GM12878 (cell line): ENCODE measurements at regions not wholly inside any gene's neighbourhood (a gene's known extent, or its start where the extent isn't known, plus 50 kb on each side); places are given as distances from the start of the nearest gene placed in this dataset.

ENCODE experiments used
- CREM ChIP-seq: IDR thresholded peaks from 2 replicates; pipeline ENCODE4 v1.6.1; 2014; ENCODE audit warnings: antibody characterized with exemption, low read depth
- E2F4 ChIP-seq: IDR thresholded peaks from 2 replicates; pipeline ENCODE4 v1.6.1; 2012; ENCODE audit warnings: low read depth, low read length, improper control_type of control experiment
- FOS ChIP-seq: IDR thresholded peaks from 3 replicates; pipeline ENCODE4 v1.6.1; 2011; ENCODE audit warnings: borderline replicate concordance; ENCODE audit not compliant: insufficient read length; ENCODE audit errors: extremely low read depth
- HCFC1 ChIP-seq: fragments of 150-350 bp; IDR thresholded peaks from 2 replicates; pipeline ENCODE4 v1.6.1; 2014; ENCODE audit warnings: low read length
- IRF4 ChIP-seq: IDR thresholded peaks from 2 replicates; pipeline ENCODE4 v1.6.1; 2011; ENCODE audit warnings: low read depth, low read length
- IRF5 ChIP-seq: fragments of 450-650 bp; IDR thresholded peaks from 2 replicates; pipeline ENCODE4 v1.6.1; 2017; ENCODE audit warnings: borderline replicate concordance
- KDM1A ChIP-seq: fragments of 200-600 bp; sonication (generic); IDR thresholded peaks from 2 replicates; pipeline ENCODE4 v1.6.1; 2016; ENCODE audit warnings: borderline replicate concordance
- MTA2 ChIP-seq: fragments of 450-650 bp; IDR thresholded peaks from 2 replicates; pipeline ENCODE4 v1.6.1; 2016; ENCODE audit warnings: low read depth, mild to moderate bottlenecking, moderate library complexity
- MTA3 ChIP-seq: IDR thresholded peaks from 2 replicates; pipeline ENCODE4 v1.6.1; 2012; ENCODE audit warnings: low read length, inconsistent platforms, borderline replicate concordance
- NFIC ChIP-seq: IDR thresholded peaks from 2 replicates; pipeline ENCODE4 v1.6.1; 2012; ENCODE audit warnings: low read depth, mild to moderate bottlenecking, inconsistent platforms, low read length, moderate library complexity
- NR2C2 ChIP-seq: IDR thresholded peaks from 2 replicates; pipeline ENCODE4 v1.6.1; 2011; ENCODE audit warnings: borderline replicate concordance, low read depth; ENCODE audit not compliant: control insufficient read depth, insufficient read length
- POLR2A ChIP-seq: IDR thresholded peaks from 2 replicates; pipeline ENCODE4 v1.6.1; 2011; ENCODE audit warnings: low read depth, mild to moderate bottlenecking, low read length
- POLR2AphosphoS5 ChIP-seq: IDR thresholded peaks from 2 replicates; pipeline ENCODE4 v1.6.1; 2011; ENCODE audit warnings: mild to moderate bottlenecking, low read length, inconsistent platforms
- RAD21 ChIP-seq: IDR thresholded peaks from 2 replicates; pipeline ENCODE4 v1.6.1; 2011; ENCODE audit warnings: mild to moderate bottlenecking, low read depth, low read length, moderate library complexity; ENCODE audit not compliant: insufficient read depth
- RAD51 ChIP-seq: fragments of 450-650 bp; IDR thresholded peaks from 2 replicates; pipeline ENCODE4 v1.6.1; 2016; ENCODE audit warnings: moderate library complexity, mild to moderate bottlenecking, inconsistent platforms
- RUNX3 ChIP-seq: IDR thresholded peaks from 2 replicates; pipeline ENCODE4 v1.6.1; 2012; ENCODE audit warnings: low read length, inconsistent platforms
- STAT3 ChIP-seq: IDR thresholded peaks from 2 replicates; pipeline ENCODE4 v1.6.1; 2011; ENCODE audit warnings: low read depth, low read length, improper control_type of control experiment
- TCF7 ChIP-seq: IDR thresholded peaks from 2 replicates; pipeline ENCODE4 v1.6.1; 2014; ENCODE audit warnings: antibody characterized with exemption, borderline replicate concordance
- WRNIP1 ChIP-seq: IDR thresholded peaks from 2 replicates; pipeline ENCODE4 v1.6.1; 2011; ENCODE audit warnings: low read depth, low read length, improper control_type of control experiment, borderline replicate concordance
- ZBTB40 ChIP-seq: fragments of 450-650 bp; IDR thresholded peaks from 2 replicates; pipeline ENCODE4 v1.6.1; 2016; ENCODE audit warnings: mild to moderate bottlenecking, moderate library complexity, borderline replicate concordance
- ZNF687 ChIP-seq: fragments of 450-650 bp; IDR thresholded peaks from 2 replicates; pipeline ENCODE4 v1.6.1; 2017; ENCODE audit warnings: mild to moderate bottlenecking, moderate library complexity
- ZZZ3 ChIP-seq: IDR thresholded peaks from 2 replicates; pipeline ENCODE4 v1.6.1; 2011; ENCODE audit warnings: low read depth; ENCODE audit not compliant: control insufficient read depth, insufficient read length

GRCh38 chr4:3355266-3355748 is 62.5 kb downstream of the RGS12 start (continued):
- no peak for TF ChIP-seq TCF7
- no peak for TF ChIP-seq IRF5
- peak; percentile 46; the same call in 1 of the 2 replicates for TF ChIP-seq IRF4
- no peak for TF ChIP-seq STAT3
- no peak for TF ChIP-seq POLR2A
- no peak for TF ChIP-seq WRNIP1
- peak; percentile 42; the same call in 1 of the 2 replicates for TF ChIP-seq ZBTB40
- TF ChIP-seq E2F4, result no peak
- no peak for TF ChIP-seq HCFC1
- TF ChIP-seq CREM, result no peak
- TF ChIP-seq MTA3, result no peak
- TF ChIP-seq POLR2AphosphoS5, result no peak
- TF ChIP-seq FOS, result no peak
- TF ChIP-seq NR2C2, result no peak
- TF ChIP-seq ZZZ3, result no peak
- peak; percentile 42; the same call in 1 of the 2 replicates for TF ChIP-seq RUNX3
- TF ChIP-seq RAD51, result no peak
- no peak for TF ChIP-seq RAD21
- no peak for TF ChIP-seq ZNF687
- peak; percentile 72; the same call in 1 of the 2 replicates for TF ChIP-seq NFIC
- 0 out of 2 replicates have a peak, but pooled peaks have one; percentile 69 for TF ChIP-seq KDM1A
- TF ChIP-seq MTA2, result peak; percentile 79
